ENCODE measurements at regions not wholly inside any gene's neighbourhood (a gene's known extent, or its start where the extent isn't known, plus 50 kb on each side); places are given as distances from the start of the nearest gene placed in this dataset.

- no peak for DNase-seq
Observed at GRCh38 chr4:125832161-125832560, 517.4 kb downstream of the FAT4 start.

- DNase-seq = no peak
Observed at GRCh38 chr4:125836597-125837195, 521.9 kb downstream of the FAT4 start.

GRCh38 chr4:125837493-125838201, 522.9 kb downstream of the FAT4 start:
- DNase-seq = no peak

- DNase-seq = no peak
Observed at GRCh38 chr4:125838202-125838601, 523.4 kb downstream of the FAT4 start.

GRCh38 chr4:125838924-125839323, 524.2 kb downstream of the FAT4 start:
- DNase-seq = no peak

GRCh38 chr4:125843947-125844346, 529.2 kb downstream of the FAT4 start:
- DNase-seq = no peak

- no peak for DNase-seq
Observed at GRCh38 chr4:125847518-125847917, 532.8 kb downstream of the FAT4 start.

GRCh38 chr4:125849869-125850268, 535.1 kb downstream of the FAT4 start:
- DNase-seq = no peak

GRCh38 chr4:125891597-125892258, 577.0 kb downstream of the FAT4 start:
- DNase-seq = no peak

GRCh38 chr4:125904802-125905201, 590.0 kb downstream of the FAT4 start:
- DNase-seq = no peak

- DNase-seq = no peak
Observed at GRCh38 chr4:125911058-125911457, 596.3 kb downstream of the FAT4 start.

GRCh38 chr4:125911481-125911880, 596.7 kb downstream of the FAT4 start:
- no peak for DNase-seq

GRCh38 chr4:125917559-125917958, 602.8 kb downstream of the FAT4 start:
- no peak for DNase-seq

GRCh38 chr4:125928652-125929051, 613.9 kb downstream of the FAT4 start:
- no peak for DNase-seq

- DNase-seq = no peak
Observed at GRCh38 chr4:125938541-125938940, 623.8 kb downstream of the FAT4 start.

GRCh38 chr4:125940426-125940825, 625.7 kb downstream of the FAT4 start:
- DNase-seq = no peak

- DNase-seq = no peak
Observed at GRCh38 chr4:125944966-125945365, 630.2 kb downstream of the FAT4 start.

- DNase-seq = no peak
Observed at GRCh38 chr4:125948021-125948420, 633.3 kb downstream of the FAT4 start.

- no peak for DNase-seq
Observed at GRCh38 chr4:125951261-125951887, 636.6 kb downstream of the FAT4 start.

GRCh38 chr4:125952631-125953030, 637.9 kb downstream of the FAT4 start:
- no peak for DNase-seq

GRCh38 chr4:125956276-125956675, 641.5 kb downstream of the FAT4 start:
- DNase-seq = no peak

GRCh38 chr4:125958519-125958918, 643.8 kb downstream of the FAT4 start:
- DNase-seq = no peak

GRCh38 chr4:125961626-125962025, 646.9 kb downstream of the FAT4 start:
- no peak for DNase-seq

- DNase-seq = no peak
Observed at GRCh38 chr4:125975861-125976397, 661.2 kb downstream of the FAT4 start.
